ENCODE measurements at regions not wholly inside any gene's neighbourhood (a gene's known extent, or its start where the extent isn't known, plus 50 kb on each side); places are given as distances from the start of the nearest gene placed in this dataset.

DNA sequence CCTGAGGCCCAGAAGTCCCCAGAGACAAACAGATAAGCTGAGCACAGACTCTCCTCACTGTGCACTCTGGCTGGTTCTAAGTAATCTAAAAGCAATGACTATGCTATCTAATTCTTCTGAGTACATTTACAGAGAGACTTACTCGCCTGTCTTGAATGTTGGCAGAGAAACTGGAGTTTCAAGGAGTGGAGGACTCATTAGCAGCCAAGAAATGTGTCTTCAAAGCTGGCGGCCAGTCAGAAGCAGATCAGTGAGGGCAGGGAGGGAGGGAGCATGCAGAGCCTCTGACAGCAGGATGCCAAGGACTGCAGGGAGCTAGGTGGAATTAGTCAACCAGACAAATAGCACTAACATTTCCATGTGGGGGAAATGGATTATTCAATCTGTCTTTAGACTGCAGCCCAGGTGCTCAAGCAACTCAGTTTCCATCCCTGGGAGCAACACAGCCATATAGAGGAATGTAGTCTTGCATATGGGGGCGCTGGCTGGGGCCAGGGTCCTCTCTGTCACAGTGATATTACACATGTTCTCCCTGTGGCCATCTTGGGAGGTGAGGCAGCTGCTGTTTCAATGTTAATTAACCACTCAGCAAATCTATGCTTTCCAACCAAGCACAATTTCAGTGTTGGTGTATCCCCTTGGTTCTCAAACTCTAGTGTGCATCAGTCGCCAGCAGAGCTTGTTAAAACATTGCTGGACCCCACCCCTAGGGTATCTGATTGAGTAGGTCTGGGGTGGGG lies 97.9 kb downstream of the CCNA1 start:
- Histone ChIP-seq H3K4me1 (ENCODE audit: insufficient read depth, low read length) (peaks cover 19% of the 10 kb centered on the region), H3K36me3 (ENCODE audit: insufficient read depth, low read length) (no peaks in the 10 kb centered on the region), H3K9ac (ENCODE audit: low read depth, low read length) (no peak overlapping the region), H3K27me3 (ENCODE audit: insufficient read depth, low read length) (no peaks in the 10 kb centered on the region), H3K4me3 (ENCODE audit: low read length) (no peak overlapping the region), H3K9me3 (ENCODE audit: insufficient read depth, low read depth, low read length) (0 out of 2 replicates have a peak, but pooled peaks cover 9% of the 10 kb centered on the region), H3K27ac (ENCODE audit: low read depth, low read length) (no peak overlapping the region)
- 46% methylated on average over 4 of the region's 4 CpGs for WGBS

DNA sequence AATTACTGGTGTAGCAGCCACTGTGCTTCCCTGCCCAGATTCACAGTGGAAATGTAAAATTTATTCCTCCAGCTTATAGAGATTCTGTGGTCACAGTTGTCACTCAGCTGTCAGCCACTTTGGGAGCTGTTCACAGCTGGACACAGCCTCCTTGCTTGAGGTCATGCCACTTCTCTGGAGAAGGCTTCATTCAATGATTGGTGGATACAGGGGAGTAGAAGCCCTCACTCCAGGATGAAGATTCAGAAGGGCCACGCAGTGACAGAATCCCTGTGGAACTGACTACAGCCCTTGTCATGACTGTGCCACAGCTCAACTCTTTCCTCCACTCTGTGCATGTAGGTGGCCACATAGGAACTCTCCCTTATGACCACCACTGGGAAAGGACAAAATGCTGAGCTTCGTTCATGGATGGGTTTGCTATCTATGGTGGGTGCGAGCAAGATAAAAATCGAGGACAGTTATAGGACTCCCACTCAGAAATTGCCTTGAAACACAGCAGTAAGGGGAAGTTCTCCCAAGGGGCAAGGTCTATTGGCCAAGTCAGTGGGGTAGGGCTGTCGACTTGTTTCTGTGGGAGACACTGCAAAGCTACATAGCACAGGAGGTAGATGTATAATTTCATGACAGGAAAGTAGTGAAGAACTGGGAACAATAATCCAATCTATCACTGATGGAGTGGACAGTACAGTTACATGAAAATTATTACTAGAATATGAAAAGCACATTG lies 98.7 kb downstream of the CCNA1 start:
- Histone ChIP-seq H3K27me3 (ENCODE audit: insufficient read depth, low read length) (no peaks in the 10 kb centered on the region), H3K9ac (ENCODE audit: low read depth, low read length) (no peak overlapping the region), H3K4me3 (ENCODE audit: low read length) (no peak overlapping the region), H3K9me3 (ENCODE audit: insufficient read depth, low read depth, low read length) (0 out of 2 replicates have a peak, but pooled peaks cover 7% of the 10 kb centered on the region), H3K4me1 (ENCODE audit: insufficient read depth, low read length) (peaks cover 19% of the 10 kb centered on the region), H3K27ac (ENCODE audit: low read depth, low read length) (no peak overlapping the region), H3K36me3 (ENCODE audit: insufficient read depth, low read length) (no peaks in the 10 kb centered on the region)
- WGBS: 89% methylated on average over 5 of the region's 5 CpGs

DNA sequence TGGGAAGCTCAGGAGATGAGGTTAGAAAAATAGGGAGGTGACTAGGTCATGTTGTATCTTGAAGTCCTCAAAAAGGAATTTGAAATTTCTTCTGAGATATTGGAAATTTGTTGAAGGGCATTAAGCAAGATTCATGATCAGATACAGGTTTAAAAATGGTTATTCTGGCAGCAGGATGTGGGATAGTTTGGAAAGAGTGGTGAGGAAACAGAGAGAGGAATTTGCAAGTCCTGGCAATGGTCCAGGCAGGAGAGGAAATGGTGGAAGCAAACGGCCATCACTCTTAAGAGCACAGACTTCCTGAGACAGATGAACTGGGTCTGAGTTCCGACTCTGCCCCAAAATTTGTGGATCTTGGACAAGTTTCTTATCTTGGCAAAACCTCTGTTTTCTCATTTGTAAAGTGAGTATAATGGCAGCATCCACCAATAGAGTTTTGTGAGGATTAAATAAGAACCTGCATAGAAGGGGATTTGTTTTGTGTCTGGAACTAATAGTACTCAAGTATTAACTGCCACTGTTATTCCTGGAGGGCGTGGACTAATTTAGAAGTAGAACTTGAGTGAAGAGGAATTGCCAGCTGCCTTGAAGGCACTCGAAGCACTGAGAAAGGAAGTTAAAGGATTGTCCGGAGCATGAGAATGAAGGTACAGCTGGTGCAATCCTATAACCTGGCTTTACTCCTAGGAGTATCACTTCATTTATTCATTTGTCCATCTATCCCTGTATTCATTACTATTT lies 99.6 kb downstream of the CCNA1 start:
- peaks cover 19% of the 10 kb centered on the region for H3K4me1 ChIP-seq (ENCODE audit: insufficient read depth, low read length)
- 95% methylated on average over 5 of the region's 5 CpGs for WGBS
- no peak overlapping the region for H3K27ac ChIP-seq (ENCODE audit: low read depth, low read length)
- no peaks in the 10 kb centered on the region for H3K9me3 ChIP-seq (ENCODE audit: insufficient read depth, low read depth, low read length)
- no peaks in the 10 kb centered on the region for H3K27me3 ChIP-seq (ENCODE audit: insufficient read depth, low read length)
- no peak overlapping the region for H3K4me3 ChIP-seq (ENCODE audit: low read length)
- H3K9ac ChIP-seq (ENCODE audit: low read depth, low read length): no peak overlapping the region
- H3K36me3 ChIP-seq (ENCODE audit: insufficient read depth, low read length): no peaks in the 10 kb centered on the region

GRCh38 chr13:36533806-36534205 lies 101.5 kb downstream of the CCNA1 start:
- Histone ChIP-seq H3K9ac (ENCODE audit: low read depth, low read length) (no peak overlapping the region), H3K27ac (ENCODE audit: low read depth, low read length) (no peak overlapping the region), H3K4me1 (ENCODE audit: insufficient read depth, low read length) (peaks cover 19% of the 10 kb centered on the region), H3K36me3 (ENCODE audit: insufficient read depth, low read length) (no peaks in the 10 kb centered on the region), H3K9me3 (ENCODE audit: insufficient read depth, low read depth, low read length) (peaks cover 10% of the 10 kb centered on the region; the same call in 1 of the 2 replicates), H3K27me3 (ENCODE audit: insufficient read depth, low read length) (no peaks in the 10 kb centered on the region), H3K4me3 (ENCODE audit: low read length) (no peak overlapping the region)
- 61% methylated on average over 2 of the region's 2 CpGs for WGBS

DNA sequence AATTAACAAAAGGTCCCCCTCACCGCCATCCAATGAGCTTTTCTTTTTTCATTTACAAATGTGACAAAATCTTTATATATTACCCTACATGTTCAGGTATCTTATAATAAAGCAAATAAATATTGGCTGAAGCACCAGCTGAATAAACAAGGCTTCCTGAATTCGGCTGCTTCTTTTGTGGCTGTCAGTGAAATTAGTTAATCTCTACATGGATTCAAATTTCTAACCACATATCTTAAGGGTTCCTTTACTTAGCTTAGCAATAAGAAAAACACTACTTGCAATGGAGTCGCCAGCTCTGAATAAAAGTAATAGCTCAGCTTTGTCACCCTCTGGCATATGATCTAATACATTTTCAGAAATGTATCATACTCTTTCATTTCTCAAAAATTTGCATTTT lies 104.3 kb downstream of the CCNA1 start:
- Histone ChIP-seq H3K4me1 (ENCODE audit: insufficient read depth, low read length) (peaks cover 15% of the 10 kb centered on the region), H3K4me3 (ENCODE audit: low read length) (no peak overlapping the region), H3K27ac (ENCODE audit: low read depth, low read length) (no peak overlapping the region), H3K36me3 (ENCODE audit: insufficient read depth, low read length) (no peaks in the 10 kb centered on the region), H3K27me3 (ENCODE audit: insufficient read depth, low read length) (no peaks in the 10 kb centered on the region), H3K9ac (ENCODE audit: low read depth, low read length) (no peak overlapping the region), H3K9me3 (ENCODE audit: insufficient read depth, low read depth, low read length) (peaks cover 16% of the 10 kb centered on the region; the same call in 1 of the 2 replicates)
- WGBS: 94% methylated on average over 3 of the region's 3 CpGs

GRCh38 chr13:36543671-36544070 lies 111.4 kb downstream of the CCNA1 start:
- H3K4me3 ChIP-seq (ENCODE audit: low read length): no peak overlapping the region
- H3K36me3 ChIP-seq (ENCODE audit: insufficient read depth, low read length): no peaks in the 10 kb centered on the region
- WGBS: 90% methylated on average over 4 of the region's 4 CpGs

DNA sequence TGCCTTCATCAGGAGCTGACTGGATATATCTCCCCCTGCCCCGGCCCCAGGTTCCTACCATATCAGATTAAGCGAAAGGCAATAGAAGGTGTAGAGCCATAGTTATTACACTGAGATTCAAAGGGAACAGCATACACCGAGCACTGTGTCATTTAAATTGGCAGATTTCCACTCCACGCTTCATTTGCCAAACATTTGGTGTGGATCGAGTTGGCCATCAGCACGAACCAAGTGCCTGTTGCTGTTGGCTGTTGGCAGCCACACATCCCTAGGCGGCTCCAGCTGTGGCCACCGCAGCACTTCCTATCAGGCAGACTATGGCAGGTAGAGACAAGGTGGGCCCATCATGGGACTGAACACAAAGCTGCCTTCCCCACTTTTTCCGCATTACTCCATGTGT lies 115.8 kb downstream of the CCNA1 start:
- H3K9me3 ChIP-seq (ENCODE audit: insufficient read depth, low read depth, low read length): no peaks in the 10 kb centered on the region
- H3K4me1 ChIP-seq (ENCODE audit: insufficient read depth, low read length): no peaks in the 10 kb centered on the region
- no peaks in the 10 kb centered on the region for H3K27me3 ChIP-seq (ENCODE audit: insufficient read depth, low read length)
- WGBS: 86% methylated on average over 8 of the region's 9 CpGs
- no peak overlapping the region for H3K27ac ChIP-seq (ENCODE audit: low read depth, low read length)
- H3K4me3 ChIP-seq (ENCODE audit: low read length): no peak overlapping the region
- H3K36me3 ChIP-seq (ENCODE audit: insufficient read depth, low read length): no peaks in the 10 kb centered on the region
- no peak overlapping the region for H3K9ac ChIP-seq (ENCODE audit: low read depth, low read length)

More at GRCh38 chr13:36543671-36544070, 111.4 kb downstream of the CCNA1 start:
- Histone ChIP-seq H3K4me1 (ENCODE audit: insufficient read depth, low read length) (no peaks in the 10 kb centered on the region), H3K27me3 (ENCODE audit: insufficient read depth, low read length) (no peaks in the 10 kb centered on the region), H3K9ac (ENCODE audit: low read depth, low read length) (no peak overlapping the region), H3K9me3 (ENCODE audit: insufficient read depth, low read depth, low read length) (peaks cover 7% of the 10 kb centered on the region; the same call in 1 of the 2 replicates), H3K27ac (ENCODE audit: low read depth, low read length) (no peak overlapping the region)

DNA sequence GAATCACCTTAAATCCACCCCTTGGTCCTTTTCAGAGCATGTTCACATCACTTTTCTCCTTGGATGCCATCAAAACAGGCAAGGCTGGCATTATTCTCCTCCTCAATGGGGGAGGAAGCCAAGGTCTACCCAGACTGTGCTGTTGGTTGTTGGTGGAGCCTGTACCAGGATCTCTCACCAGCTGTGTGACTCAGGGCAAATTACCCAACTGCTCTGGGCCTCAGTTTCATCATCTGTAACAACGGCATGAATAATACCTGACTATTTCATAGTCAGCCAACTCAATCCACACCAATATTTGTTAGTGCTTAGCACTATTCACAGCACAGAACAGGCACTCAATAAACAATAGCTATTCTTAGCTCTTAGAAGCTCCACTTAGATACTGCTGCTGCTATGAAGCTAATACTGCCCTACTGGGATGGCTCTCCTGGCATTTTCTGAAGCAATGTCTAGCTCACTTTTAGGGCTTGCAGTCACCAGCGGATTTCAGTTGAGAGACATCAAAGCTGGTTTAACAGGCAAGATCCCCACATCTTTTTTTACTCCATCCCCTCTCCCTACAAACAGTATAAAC lies 116.9 kb downstream of the CCNA1 start:
- no peak overlapping the region for H3K9ac ChIP-seq (ENCODE audit: low read depth, low read length)
- WGBS: 91% methylated on average over 2 of the region's 2 CpGs
- no peak overlapping the region for H3K4me3 ChIP-seq (ENCODE audit: low read length)
- no peak overlapping the region for H3K27ac ChIP-seq (ENCODE audit: low read depth, low read length)
- H3K4me1 ChIP-seq (ENCODE audit: insufficient read depth, low read length): no peaks in the 10 kb centered on the region
- no peaks in the 10 kb centered on the region for H3K27me3 ChIP-seq (ENCODE audit: insufficient read depth, low read length)
- H3K36me3 ChIP-seq (ENCODE audit: insufficient read depth, low read length): no peaks in the 10 kb centered on the region
- H3K9me3 ChIP-seq (ENCODE audit: insufficient read depth, low read depth, low read length): no peaks in the 10 kb centered on the region

DNA sequence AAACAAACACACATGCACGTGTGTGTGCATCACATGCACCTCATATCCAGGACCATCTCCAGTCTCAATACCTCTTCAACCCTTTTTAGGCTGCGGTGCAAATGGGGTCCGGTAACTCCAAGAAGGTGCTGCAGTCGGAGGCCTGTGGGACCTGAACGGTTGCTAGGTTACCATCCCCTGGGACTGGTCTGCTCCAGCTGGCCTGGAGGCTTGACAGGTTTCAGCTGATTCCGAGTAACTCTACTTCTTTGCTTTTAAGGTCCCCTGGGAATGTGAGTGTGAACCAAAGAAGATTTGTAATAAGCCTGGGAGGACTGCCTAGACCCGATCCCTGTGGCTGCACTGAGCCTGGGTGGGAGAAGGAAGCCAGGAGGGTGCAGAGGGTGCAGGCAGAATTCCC lies 117.5 kb downstream of the CCNA1 start:
- no peaks in the 10 kb centered on the region for H3K4me1 ChIP-seq (ENCODE audit: insufficient read depth, low read length)

DNA sequence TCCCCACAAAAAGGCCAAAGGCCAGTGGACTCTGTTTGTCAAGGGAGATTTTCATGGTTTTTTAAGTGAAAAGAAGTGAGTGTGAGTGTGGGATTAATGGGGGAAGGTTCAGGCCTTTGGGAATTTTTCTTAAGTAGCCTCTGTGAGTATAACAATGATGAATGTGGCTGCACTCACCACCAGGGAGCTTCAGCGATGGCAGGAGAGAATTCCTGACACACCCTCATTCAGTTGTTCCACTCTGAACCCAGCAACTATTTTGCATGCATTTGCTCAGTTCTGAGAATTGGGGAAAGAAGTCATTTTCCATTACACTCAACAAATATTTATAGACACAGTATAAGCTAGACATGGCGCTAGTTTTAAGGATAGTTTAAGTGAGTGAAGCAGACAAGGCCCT lies 117.9 kb downstream of the CCNA1 start:
- Histone ChIP-seq H3K4me3 (ENCODE audit: low read length) (no peak overlapping the region), H3K4me1 (ENCODE audit: insufficient read depth, low read length) (no peaks in the 10 kb centered on the region), H3K27me3 (ENCODE audit: insufficient read depth, low read length) (no peaks in the 10 kb centered on the region), H3K27ac (ENCODE audit: low read depth, low read length) (no peak overlapping the region), H3K9me3 (ENCODE audit: insufficient read depth, low read depth, low read length) (no peaks in the 10 kb centered on the region), H3K9ac (ENCODE audit: low read depth, low read length) (no peak overlapping the region), H3K36me3 (ENCODE audit: insufficient read depth, low read length) (no peaks in the 10 kb centered on the region)
- 95% methylated on average over 2 of the region's 2 CpGs for WGBS

More for the DNA sequence above, 117.5 kb downstream of the CCNA1 start:
- Histone ChIP-seq H3K9ac (ENCODE audit: low read depth, low read length) (no peak overlapping the region), H3K27ac (ENCODE audit: low read depth, low read length) (no peak overlapping the region), H3K36me3 (ENCODE audit: insufficient read depth, low read length) (no peaks in the 10 kb centered on the region), H3K4me3 (ENCODE audit: low read length) (no peak overlapping the region), H3K27me3 (ENCODE audit: insufficient read depth, low read length) (no peaks in the 10 kb centered on the region), H3K9me3 (ENCODE audit: insufficient read depth, low read depth, low read length) (no peaks in the 10 kb centered on the region)
- WGBS: 86% methylated on average over 7 of the region's 7 CpGs

GRCh38 chr13:36551445-36551844 lies 119.2 kb downstream of the CCNA1 start:
- Histone ChIP-seq H3K27me3 (ENCODE audit: insufficient read depth, low read length) (no peaks in the 10 kb centered on the region), H3K9ac (ENCODE audit: low read depth, low read length) (no peak overlapping the region), H3K9me3 (ENCODE audit: insufficient read depth, low read depth, low read length) (no peaks in the 10 kb centered on the region), H3K36me3 (ENCODE audit: insufficient read depth, low read length) (no peaks in the 10 kb centered on the region), H3K4me1 (ENCODE audit: insufficient read depth, low read length) (no peaks in the 10 kb centered on the region), H3K27ac (ENCODE audit: low read depth, low read length) (no peak overlapping the region), H3K4me3 (ENCODE audit: low read length) (no peak overlapping the region)
- 95% methylated on average over 3 of the region's 3 CpGs for WGBS

Measured in HUES64 (cell line).